HG02870 (cell line): ENCODE measurements at regions not wholly inside any gene's neighbourhood (a gene's known extent, or its start where the extent isn't known, plus 50 kb on each side); places are given as distances from the start of the nearest gene placed in this dataset.

ENCODE experiments used
- ATAC-seq: cut with Tn5 transposase; IDR thresholded peaks from one replicate; pipeline ENCODE4 v1.9.1; 2021; ENCODE audit warnings: mild to moderate bottlenecking, moderate library complexity; ENCODE audit not compliant: unreplicated experiment

- ATAC-seq: peak; percentile 76
Observed at GRCh38 chr9:99513441-99514112, 291.5 kb downstream of the SEC61B start.

GRCh38 chr9:99515093-99515492, 293.0 kb downstream of the SEC61B start:
- ATAC-seq: no peak

GRCh38 chr9:99515895-99516656, 294.0 kb downstream of the SEC61B start:
- no peak for ATAC-seq

- ATAC-seq: no peak
Observed at GRCh38 chr9:99516657-99517049, 294.6 kb downstream of the SEC61B start.

GRCh38 chr9:99523838-99524237, 297.8 kb upstream of the NR4A3 start:
- no peak for ATAC-seq

- ATAC-seq: no peak
Observed at GRCh38 chr9:99531313-99531712, 290.4 kb upstream of the NR4A3 start.

GRCh38 chr9:99533421-99533820, 288.3 kb upstream of the NR4A3 start:
- ATAC-seq: no peak

GRCh38 chr9:99537996-99538395, 283.7 kb upstream of the NR4A3 start:
- no peak for ATAC-seq

GRCh38 chr9:99544526-99544925, 277.2 kb upstream of the NR4A3 start:
- no peak for ATAC-seq

GRCh38 chr9:99549441-99549840, 272.2 kb upstream of the NR4A3 start:
- ATAC-seq: no peak

GRCh38 chr9:99555792-99556191, 265.9 kb upstream of the NR4A3 start:
- ATAC-seq: no peak

- no peak for ATAC-seq
Observed at GRCh38 chr9:99556998-99557397, 264.7 kb upstream of the NR4A3 start.

- ATAC-seq: no peak
Observed at GRCh38 chr9:99557816-99558215, 263.9 kb upstream of the NR4A3 start.

- no peak for ATAC-seq
Observed at GRCh38 chr9:99559776-99560175, 261.9 kb upstream of the NR4A3 start.

- ATAC-seq: no peak
Observed at GRCh38 chr9:99560561-99560960, 261.1 kb upstream of the NR4A3 start.

- no peak for ATAC-seq
Observed at GRCh38 chr9:99561509-99561917, 260.2 kb upstream of the NR4A3 start.

GRCh38 chr9:99561961-99562565, 259.6 kb upstream of the NR4A3 start:
- ATAC-seq: no peak

GRCh38 chr9:99563364-99563763, 258.3 kb upstream of the NR4A3 start:
- no peak for ATAC-seq

- ATAC-seq: no peak
Observed at GRCh38 chr9:99565203-99565602, 256.5 kb upstream of the NR4A3 start.

- no peak for ATAC-seq
Observed at GRCh38 chr9:99567436-99567835, 254.2 kb upstream of the NR4A3 start.

- no peak for ATAC-seq
Observed at GRCh38 chr9:99569840-99570239, 251.8 kb upstream of the NR4A3 start.

GRCh38 chr9:99572567-99572966, 249.1 kb upstream of the NR4A3 start:
- no peak for ATAC-seq
